Gastrocnemius medialis (tissue), 4 donors: ENCODE measurements at regions not wholly inside any gene's neighbourhood (a gene's known extent, or its start where the extent isn't known, plus 50 kb on each side); places are given as distances from the start of the nearest gene placed in this dataset.

Experiments
- ATAC-seq, 2 donors: fragments of 150-250 bp; one replicate each; pipeline ENCODE4 v1.9.1; 2016
- DNase-seq, 2 donors: peaks; one replicate each; pipeline ENCODE4 v3.0.0-alpha.2; 2019
- H3K27ac ChIP-seq, 4 donors: fragments of 200-600 bp; sonication (generic); 1 replicate in 1 of 4; 2 replicates in 3 of 4; pipeline ENCODE4 v1.5.1; 2016 to 2018; ENCODE audit warnings: mild to moderate bottlenecking in 2 of 4, moderate library complexity in 1 of 4
- H3K27me3 ChIP-seq, 3 donors: fragments of 200-600 bp; sonication (generic) in 2 of 3; 1 replicate in 1 of 3; 2 replicates in 2 of 3; pipeline versions ENCODE4 v1.5.1 to v1.6.0; 2016 to 2019; ENCODE audit warnings: mild to moderate bottlenecking in 1 of 3, moderate library complexity in 1 of 3
- H3K36me3 ChIP-seq, 2 donors: fragments of 200-600 bp; sonication (generic) in 1 of 2; one replicate each; pipeline ENCODE4 v1.5.1; 2017 to 2018
- H3K4me1 ChIP-seq, 2 donors: fragments of 200-600 bp; sonication (generic) in 1 of 2; one replicate each; pipeline ENCODE4 v1.5.1; 2016 to 2017; ENCODE audit warnings: mild to moderate bottlenecking in 2 of 2
- H3K4me3 ChIP-seq, 4 donors: fragments of 200-600 bp; sonication (generic) in 3 of 4; 1 replicate in 1 of 4; 2 replicates in 3 of 4; pipeline ENCODE4 v1.5.1; 2016 to 2019; ENCODE audit warnings: mild to moderate bottlenecking in 2 of 4
- H3K9me3 ChIP-seq, 3 donors: fragments of 200-600 bp; sonication (generic) in 2 of 3; 1 replicate in 1 of 3; 2 replicates in 2 of 3; pipeline ENCODE4 v1.5.1; 2016 to 2019
- CTCF ChIP-seq, 5 experiments: fragments of 450-650 bp in 3 of 5; fragments of 200-600 bp in 2 of 5; sonication (generic) in 2 of 5; IDR thresholded peaks in 4 of 5; conservative IDR thresholded peaks in 1 of 5; 1 replicate in 4 of 5; 2 replicates in 1 of 5; pipeline ENCODE4 v1.5.1; 2016 to 2019; ENCODE audit warnings: antibody characterized with exemption in 5 of 5, mild to moderate bottlenecking in 3 of 5, moderate library complexity in 3 of 5
- POLR2A ChIP-seq, 2 donors: fragments of 450-650 bp; IDR thresholded peaks; one replicate each; pipeline ENCODE4 v1.6.1; 2017; ENCODE audit warnings: antibody characterized with exemption in 2 of 2, mild to moderate bottlenecking in 2 of 2, moderate library complexity in 2 of 2
- in situ Hi-C, 4 donors: fragments of 200-750 bp; cut with MboI; loops; one replicate each; pipeline versions ENCODE4 v1.15.0 to v1.8.0; 2017; ENCODE audit warnings: low sequenced_read_pairs in 4 of 4
- intact Hi-C: fragments of 100-400 bp; cut with DNase I; formaldehyde crosslinking; loops from one replicate; pipeline ENCODE4 v1.15.1; 2023; ENCODE audit warnings: low total_unique reads

GRCh38 chr9:32010322-32010721 is 374.1 kb upstream of the ACO1 start:
- Histone ChIP-seq H3K27ac (no peak overlapping the region), H3K9me3 (no peaks in the 10 kb centered on the region), H3K4me1 (no peaks in the 10 kb centered on the region), H3K36me3 (no peaks in the 10 kb centered on the region), H3K27me3 (no peaks in the 10 kb centered on the region), H3K4me3 (no peak overlapping the region)
- TF ChIP-seq CTCF (IDR thresholded peaks at IDR 0.05 in 4 of 5, conservative IDR thresholded peaks at IDR 0.05 in 1 of 5): no peak
- TF ChIP-seq POLR2A (IDR thresholded peaks at IDR 0.05): no peak
- DNase-seq: no peak
- intact Hi-C loops: no loop called here
- no peak for ATAC-seq
- in situ Hi-C loops: no loop called here

GRCh38 chr9:32011049-32011448 is 373.4 kb upstream of the ACO1 start:
- ATAC-seq: no peak
- intact Hi-C loops: no loop called here
- in situ Hi-C loops: no loop called here

GRCh38 chr9:32015795-32016194 is 368.6 kb upstream of the ACO1 start:
- ATAC-seq (no peak), DNase-seq (no peak)
- Histone ChIP-seq H3K9me3 (no peaks in the 10 kb centered on the region), H3K36me3 (no peaks in the 10 kb centered on the region), H3K27ac (no peak overlapping the region), H3K4me1 (no peaks in the 10 kb centered on the region), H3K4me3 (no peak overlapping the region), H3K27me3 (no peaks in the 10 kb centered on the region)
- TF ChIP-seq CTCF (IDR thresholded peaks at IDR 0.05 in 4 of 5, conservative IDR thresholded peaks at IDR 0.05 in 1 of 5): no peak
- TF ChIP-seq POLR2A (IDR thresholded peaks at IDR 0.05): no peak
- in situ Hi-C loops (no loop called here), intact Hi-C loops (no loop called here)

More at GRCh38 chr9:32011049-32011448, 373.4 kb upstream of the ACO1 start:
- Histone ChIP-seq H3K4me3 (no peak overlapping the region), H3K9me3 (no peaks in the 10 kb centered on the region), H3K4me1 (no peaks in the 10 kb centered on the region), H3K27ac (no peak overlapping the region), H3K36me3 (no peaks in the 10 kb centered on the region), H3K27me3 (no peaks in the 10 kb centered on the region)
- no peak for DNase-seq
- TF ChIP-seq CTCF (IDR thresholded peaks at IDR 0.05 in 4 of 5, conservative IDR thresholded peaks at IDR 0.05 in 1 of 5): no peak
- TF ChIP-seq POLR2A (IDR thresholded peaks at IDR 0.05): no peak

GRCh38 chr9:32045513-32045912 is 338.9 kb upstream of the ACO1 start:
- no peak for ATAC-seq
- TF ChIP-seq CTCF (IDR thresholded peaks at IDR 0.05 in 4 of 5, conservative IDR thresholded peaks at IDR 0.05 in 1 of 5) (no peak), POLR2A (IDR thresholded peaks at IDR 0.05) (no peak)
- no peak for DNase-seq
- Histone ChIP-seq H3K9me3 (no peaks in the 10 kb centered on the region), H3K4me1 (no peaks in the 10 kb centered on the region), H3K4me3 (no peak overlapping the region), H3K36me3 (no peaks in the 10 kb centered on the region), H3K27me3 (no peaks in the 10 kb centered on the region), H3K27ac (no peak overlapping the region)
- intact Hi-C loops (no loop called here), in situ Hi-C loops (loop anchor here in 1 of 4 donors (25.0 kb wide), 1 partner anchor 92 kb away; no protein-coding TSS in a partner anchor)

- intact Hi-C loops: no loop called here
- Histone ChIP-seq H3K36me3 (no peaks in the 10 kb centered on the region), H3K4me1 (no peaks in the 10 kb centered on the region), H3K9me3 (no peaks in the 10 kb centered on the region), H3K4me3 (no peak overlapping the region), H3K27me3 (no peaks in the 10 kb centered on the region), H3K27ac (no peak overlapping the region)
- DNase-seq: no peak
- in situ Hi-C loops: no loop called here
- no peak for ATAC-seq
- TF ChIP-seq CTCF (IDR thresholded peaks at IDR 0.05 in 4 of 5, conservative IDR thresholded peaks at IDR 0.05 in 1 of 5): no peak
- no peak for TF ChIP-seq POLR2A (IDR thresholded peaks at IDR 0.05)
These were observed 317.2 kb upstream of the ACO1 start for GRCh38 chr9:32067261-32067660.
